ENCODE measurements at regions not wholly inside any gene's neighbourhood (a gene's known extent, or its start where the extent isn't known, plus 50 kb on each side); places are given as distances from the start of the nearest gene placed in this dataset.

GRCh38 chr17:45680360-45680759, 103.8 kb upstream of the CRHR1 start:
- no peak for DNase-seq (ENCODE audit: low spot score)

DNA sequence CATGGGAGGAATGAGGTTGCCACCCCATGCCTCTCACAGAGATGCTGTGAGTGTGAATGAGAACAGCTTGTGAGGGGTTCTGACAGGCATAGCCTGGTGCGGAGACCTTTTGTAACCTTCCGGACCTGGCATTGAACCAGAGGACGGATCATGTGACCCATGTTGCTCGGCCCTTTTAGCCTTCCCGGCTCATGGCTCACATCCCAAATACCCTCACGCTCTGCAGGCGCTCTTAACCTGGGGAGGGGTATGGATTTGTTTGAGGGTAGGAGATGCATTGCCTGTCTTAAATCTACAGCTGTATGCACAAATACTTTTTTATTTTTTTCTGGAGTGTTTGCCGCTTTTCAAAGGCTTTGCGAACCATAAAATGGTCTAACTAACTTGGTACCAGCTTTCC, 102.4 kb upstream of the CRHR1 start:
- no peak for DNase-seq (ENCODE audit: low spot score)

GRCh38 chr17:45686250-45686649, 97.9 kb upstream of the CRHR1 start:
- DNase-seq (ENCODE audit: low spot score): no peak

DNA sequence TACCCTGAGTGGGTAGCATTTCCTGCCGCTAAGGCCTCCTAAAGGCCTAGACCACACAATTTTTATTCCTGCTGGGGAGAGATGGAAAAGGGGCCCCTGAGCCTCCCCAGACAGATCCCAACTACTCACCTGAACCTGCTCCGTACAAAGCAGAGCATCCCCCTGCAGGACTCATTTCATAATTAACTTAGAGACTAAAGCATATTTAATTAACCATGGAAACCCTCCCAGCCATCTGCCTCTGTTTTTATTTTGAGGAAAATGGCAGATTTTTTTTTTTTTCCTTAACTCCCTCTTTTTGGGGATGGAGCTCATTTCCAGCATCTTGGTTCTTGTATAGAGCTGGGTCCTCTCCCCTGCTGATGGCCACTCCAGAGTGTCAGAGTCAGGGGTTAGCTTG, 96.5 kb upstream of the CRHR1 start:
- DNase-seq (ENCODE audit: low spot score): no peak

DNA sequence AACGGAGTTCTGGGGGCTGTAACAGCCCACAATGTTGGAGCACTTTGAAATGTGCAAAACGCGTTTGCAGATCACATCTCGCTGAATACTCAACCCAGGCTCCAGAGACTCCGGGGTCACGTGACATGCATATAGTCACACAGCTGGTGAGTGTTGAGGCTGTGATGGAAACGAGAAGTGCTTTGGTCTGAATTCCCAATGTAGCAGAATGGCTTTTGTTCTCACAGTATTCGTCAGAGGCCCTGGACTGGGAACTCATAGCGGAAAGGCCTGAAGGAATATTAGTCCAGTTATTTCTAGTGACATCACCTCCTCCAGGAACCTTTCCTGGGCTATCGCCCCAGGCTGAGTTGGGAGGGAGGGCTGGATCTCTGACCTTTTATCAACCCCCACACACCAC, 95.8 kb upstream of the CRHR1 start:
- DNase-seq (ENCODE audit: low spot score): no peak

- DNase-seq (ENCODE audit: low spot score): no peak
These were observed 95.3 kb upstream of the CRHR1 start for GRCh38 chr17:45688820-45689219.

DNA sequence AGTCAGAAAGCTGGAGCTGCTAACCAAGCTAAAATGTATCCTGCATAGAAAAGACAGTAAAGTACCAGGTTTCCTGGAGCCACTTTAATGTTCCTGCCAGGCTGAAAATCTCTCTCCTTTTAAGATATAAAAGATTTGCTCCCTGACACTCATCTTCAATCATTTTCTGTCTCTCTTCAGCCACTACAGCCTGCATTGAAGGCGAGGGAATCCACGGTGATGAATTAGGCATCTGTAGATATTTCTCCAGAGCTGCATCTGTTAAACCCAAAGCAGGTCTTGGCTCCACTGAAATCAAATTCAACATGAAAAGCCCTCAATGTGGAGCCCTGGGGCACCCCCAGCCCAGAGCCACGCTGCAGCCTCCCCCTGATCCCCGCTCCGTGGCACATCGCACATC, 94.7 kb upstream of the CRHR1 start:
- DNase-seq (ENCODE audit: low spot score): no peak

DNA sequence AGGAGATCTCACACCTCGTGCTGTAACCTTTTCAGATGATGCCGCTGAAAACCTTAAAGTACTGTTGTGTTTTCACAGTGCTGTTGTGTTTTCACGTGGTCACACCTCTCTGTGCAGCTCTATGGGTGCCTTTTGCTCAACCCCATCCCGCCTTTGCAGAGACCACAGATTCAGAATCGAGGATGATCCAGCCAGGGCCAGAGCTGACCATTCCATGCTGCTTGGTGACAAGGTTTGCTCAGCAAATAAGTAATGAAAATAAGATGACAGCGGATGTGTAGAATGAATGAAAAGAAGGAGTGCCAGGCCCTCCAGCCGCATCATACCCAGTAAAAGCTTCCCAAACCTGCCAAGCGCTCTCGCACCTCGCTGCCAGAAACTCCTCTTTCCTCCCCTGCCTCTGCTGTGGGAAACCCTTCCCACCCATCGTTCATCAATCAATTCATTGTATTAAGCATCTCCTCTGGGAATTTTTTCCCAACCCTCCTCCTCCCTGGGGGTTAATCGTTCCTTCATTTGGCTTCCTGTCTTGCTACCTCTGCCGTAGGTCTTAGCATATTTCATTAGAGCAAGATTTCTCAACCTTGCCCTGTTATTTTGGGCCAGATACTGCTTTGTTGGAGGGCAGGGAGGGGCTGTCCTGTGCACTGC, 93.4 kb upstream of the CRHR1 start:
- no peak for DNase-seq (ENCODE audit: low spot score)

DNA sequence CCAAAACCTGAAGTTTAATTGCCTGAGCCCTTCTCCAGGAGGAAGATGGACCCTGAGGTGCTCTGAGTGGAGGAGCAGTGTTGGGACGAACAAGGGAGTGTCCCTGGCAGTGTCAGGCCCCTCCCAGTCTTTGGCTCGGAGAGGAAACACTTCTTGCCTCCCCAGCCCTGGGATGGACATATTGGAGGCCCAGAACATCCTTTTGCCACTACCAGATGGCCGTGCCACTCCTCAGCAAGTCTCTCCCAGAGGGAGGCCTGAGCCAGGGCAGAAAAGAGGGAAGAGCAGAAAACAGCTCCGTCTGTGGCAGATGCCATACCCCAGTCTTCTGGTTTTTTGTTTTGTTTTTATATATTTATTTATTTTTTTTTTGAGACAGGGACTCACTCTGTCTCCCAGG, 91.5 kb upstream of the CRHR1 start:
- no peak for DNase-seq (ENCODE audit: low spot score)

GRCh38 chr17:45693792-45694191, 90.3 kb upstream of the CRHR1 start:
- DNase-seq (ENCODE audit: low spot score): no peak

- DNase-seq (ENCODE audit: low spot score): no peak
These were observed 87.7 kb upstream of the CRHR1 start for GRCh38 chr17:45696442-45696841.

DNA sequence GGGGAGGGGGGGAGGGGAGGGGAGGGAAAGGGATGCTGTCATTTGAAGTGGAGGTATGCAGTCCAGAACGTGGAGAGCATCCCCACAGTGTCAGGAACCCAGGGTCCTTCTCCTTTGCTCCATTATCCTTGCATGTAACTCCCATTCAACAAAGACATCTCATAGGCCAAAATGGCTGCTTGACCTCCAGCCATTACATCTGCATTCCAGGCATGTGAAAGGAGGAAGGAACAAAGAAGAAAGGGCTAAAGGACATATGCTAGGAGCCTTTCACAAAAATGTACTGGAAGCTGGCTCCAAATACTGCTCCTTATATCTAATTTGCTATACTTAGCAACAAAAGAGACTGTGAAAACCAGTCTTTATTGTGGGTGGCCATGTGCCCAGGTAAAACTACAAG, 87.0 kb upstream of the CRHR1 start:
- DNase-seq (ENCODE audit: low spot score): no peak

DNA sequence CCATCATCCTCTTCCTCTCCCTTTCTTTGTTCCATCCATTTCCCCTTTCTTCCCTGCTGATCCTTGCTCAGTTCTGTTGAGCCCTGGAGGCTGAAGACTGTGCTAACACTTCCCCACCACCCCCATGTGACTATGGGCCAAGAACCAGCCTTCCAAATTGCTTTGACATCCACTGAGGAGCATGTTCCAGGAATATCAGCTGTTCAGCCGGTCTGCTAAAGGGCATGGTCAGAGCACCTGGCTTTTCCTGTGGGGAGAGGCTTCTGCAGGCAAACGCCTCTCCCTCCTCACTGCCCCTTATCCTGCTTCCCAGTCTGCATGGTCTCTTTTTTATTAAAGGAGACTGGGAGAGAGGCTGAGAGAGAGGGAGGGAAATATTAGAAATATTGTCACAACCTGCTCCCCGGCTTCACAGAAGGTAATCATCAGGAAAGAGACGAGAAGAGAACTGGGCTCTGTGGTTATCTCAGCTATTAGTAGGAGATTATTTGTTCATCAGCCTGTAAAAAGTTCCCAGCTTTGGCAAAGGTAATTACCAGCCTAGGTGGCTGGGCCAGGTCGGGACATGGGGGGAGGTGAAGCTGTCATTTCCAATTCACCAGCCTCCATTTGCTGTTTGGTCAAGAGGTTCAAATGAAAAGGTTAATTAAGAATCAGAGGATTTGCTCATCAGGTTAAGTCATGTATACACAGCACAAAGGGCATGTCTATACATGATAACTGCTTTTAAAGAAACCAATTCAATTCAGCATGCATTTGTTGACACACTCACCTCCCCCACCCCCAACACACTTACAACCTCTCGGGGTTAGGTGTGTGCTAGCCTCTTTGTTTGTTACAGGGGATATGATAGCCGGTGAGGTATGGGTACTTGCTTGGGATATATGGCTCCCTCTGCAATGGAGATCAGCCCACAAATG, 83.7 kb upstream of the CRHR1 start:
- DNase-seq (ENCODE audit: low spot score): no peak

- peak; percentile 72 for DNase-seq (ENCODE audit: low spot score)
These were observed 81.4 kb upstream of the CRHR1 start for GRCh38 chr17:45702666-45703266.

- no peak for DNase-seq (ENCODE audit: low spot score)
These were observed 80.8 kb upstream of the CRHR1 start for GRCh38 chr17:45703348-45703747.

GRCh38 chr17:45703806-45704205, 80.3 kb upstream of the CRHR1 start:
- no peak for DNase-seq (ENCODE audit: low spot score)

DNA sequence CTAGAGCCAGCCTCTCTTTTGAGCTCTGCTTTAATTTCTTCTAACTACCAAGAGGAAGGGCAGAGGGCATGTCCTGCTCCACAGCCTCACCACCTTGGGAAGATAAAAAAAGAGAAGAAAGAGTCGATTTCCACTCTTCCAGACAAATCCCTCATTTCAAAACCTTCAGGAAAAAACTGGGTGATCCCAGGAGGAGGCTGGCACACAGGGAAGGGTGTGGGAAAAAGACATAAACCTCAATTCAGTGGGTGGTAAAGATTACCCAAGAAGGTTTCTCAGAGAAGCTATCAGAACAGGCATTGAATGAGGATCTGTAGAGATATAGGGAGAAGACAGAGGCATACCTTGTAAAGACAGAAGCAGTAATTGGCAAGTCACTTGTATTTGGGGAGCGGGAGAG, 79.9 kb upstream of the CRHR1 start:
- no peak for DNase-seq (ENCODE audit: low spot score)

GRCh38 chr17:45705123-45706009, 78.8 kb upstream of the CRHR1 start:
- no peak for DNase-seq (ENCODE audit: low spot score)

- no peak for DNase-seq (ENCODE audit: low spot score)
These were observed 78.1 kb upstream of the CRHR1 start for GRCh38 chr17:45706033-45706432.

DNA sequence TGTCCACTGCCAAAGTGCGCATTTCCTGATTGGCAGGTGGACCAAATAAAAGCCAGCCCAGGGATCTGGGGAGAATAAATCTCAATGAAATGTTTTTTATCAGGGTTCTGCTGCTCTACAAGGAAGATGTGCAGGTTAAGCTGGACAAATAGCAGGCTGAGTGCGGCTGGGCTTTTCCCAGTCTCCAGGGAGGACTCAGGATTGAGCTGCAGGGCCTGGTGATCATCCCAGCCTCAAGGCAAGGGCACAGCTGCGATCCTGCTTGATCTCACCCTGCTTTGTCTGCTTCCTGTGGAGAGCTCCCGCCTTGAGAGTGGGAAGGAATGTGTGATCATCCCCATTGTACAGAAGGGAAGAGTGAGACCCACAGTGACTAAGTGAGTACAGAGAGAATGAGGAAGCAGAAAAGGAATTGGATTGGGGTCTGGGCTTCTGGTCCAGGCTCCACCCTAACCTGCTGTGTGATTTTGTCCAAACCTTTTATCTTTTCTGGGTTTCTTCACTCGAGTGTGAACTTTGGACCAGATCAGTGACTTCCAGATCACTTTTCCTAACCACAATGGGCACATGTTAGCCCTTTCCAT, 75.3 kb upstream of the CRHR1 start:
- DNase-seq (ENCODE audit: low spot score): no peak

GRCh38 chr17:45709728-45710288, 74.3 kb upstream of the CRHR1 start:
- DNase-seq (ENCODE audit: low spot score): peak; percentile 35

Data from iPS-NIHi11 (cell line).